ENCODE measurements at regions not wholly inside any gene's neighbourhood (a gene's known extent, or its start where the extent isn't known, plus 50 kb on each side); places are given as distances from the start of the nearest gene placed in this dataset.
A peak's percentile ranks its signal among the peaks of the same experiment; 100 is the strongest.

GRCh38 chr2:156817430-156817829, 381.3 kb downstream of the GPD2 start:
- no peak for ATAC-seq
- DNase-seq, result no peak
- intact Hi-C loops (cut with DNase I, micrococcal nuclease), result no loop called here

GRCh38 chr2:156818221-156818620, 382.0 kb downstream of the GPD2 start:
- DNase-seq (no peak), ATAC-seq (no peak)
- intact Hi-C loops (cut with DNase I, micrococcal nuclease), result no loop called here

GRCh38 chr2:156818944-156819343, 382.8 kb downstream of the GPD2 start:
- ATAC-seq, result no peak
- intact Hi-C loops (cut with DNase I, micrococcal nuclease), result no loop called here
- no peak for DNase-seq

GRCh38 chr2:156826341-156826933, 390.3 kb downstream of the GPD2 start:
- no peak for ATAC-seq
- no peak for DNase-seq
- intact Hi-C loops (cut with DNase I, micrococcal nuclease), result no loop called here

GRCh38 chr2:156834431-156834830, 398.3 kb downstream of the GPD2 start:
- no peak for DNase-seq

GRCh38 chr2:156837635-156838370, 401.6 kb downstream of the GPD2 start:
- DNase-seq, result no peak
- ATAC-seq, result no peak
- intact Hi-C loops (cut with DNase I, micrococcal nuclease), result no loop called here

More at GRCh38 chr2:156834431-156834830, 398.3 kb downstream of the GPD2 start:
- intact Hi-C loops (cut with DNase I, micrococcal nuclease), result no loop called here
- ATAC-seq, result no peak

- no peak for ATAC-seq
- intact Hi-C loops (cut with DNase I, micrococcal nuclease), result no loop called here
Observed at GRCh38 chr2:156841321-156841720, 405.1 kb downstream of the GPD2 start.

GRCh38 chr2:156845806-156846558, 409.8 kb downstream of the GPD2 start:
- DNase-seq, result no peak
- ATAC-seq, result no peak
- intact Hi-C loops (cut with DNase I, micrococcal nuclease), result no loop called here

More at GRCh38 chr2:156841321-156841720, 405.1 kb downstream of the GPD2 start:
- no peak for DNase-seq

- intact Hi-C loops (cut with DNase I, micrococcal nuclease), result no loop called here
- ATAC-seq, result no peak
Observed at GRCh38 chr2:156852210-156852609, 405.3 kb upstream of the GALNT5 start.

GRCh38 chr2:156852681-156853080, 404.8 kb upstream of the GALNT5 start:
- DNase-seq (no peak), ATAC-seq (no peak)
- intact Hi-C loops (cut with DNase I, micrococcal nuclease), result no loop called here

More at GRCh38 chr2:156852210-156852609, 405.3 kb upstream of the GALNT5 start:
- DNase-seq, result no peak

- ATAC-seq (no peak), DNase-seq (no peak)
- intact Hi-C loops (cut with DNase I, micrococcal nuclease), result no loop called here
Observed at GRCh38 chr2:156864325-156864724, 393.2 kb upstream of the GALNT5 start.

GRCh38 chr2:156864753-156865152, 392.8 kb upstream of the GALNT5 start:
- DNase-seq, result no peak
- intact Hi-C loops (cut with DNase I, micrococcal nuclease), result no loop called here
- ATAC-seq, result no peak

- ATAC-seq, result no peak
- DNase-seq, result no peak
- intact Hi-C loops (cut with DNase I, micrococcal nuclease), result no loop called here
Observed at GRCh38 chr2:156867201-156867600, 390.3 kb upstream of the GALNT5 start.

GRCh38 chr2:156874707-156875106, 382.8 kb upstream of the GALNT5 start:
- ATAC-seq (no peak), DNase-seq (no peak)
- intact Hi-C loops (cut with DNase I, micrococcal nuclease), result no loop called here

GRCh38 chr2:156883804-156884203, 373.7 kb upstream of the GALNT5 start:
- ATAC-seq (no peak), DNase-seq (no peak)
- intact Hi-C loops (cut with DNase I, micrococcal nuclease), result no loop called here

- intact Hi-C loops (cut with DNase I, micrococcal nuclease), result no loop called here
- no peak for DNase-seq
- no peak for ATAC-seq
Observed at GRCh38 chr2:156884216-156884615, 373.3 kb upstream of the GALNT5 start.

- DNase-seq (no peak), ATAC-seq (no peak)
- intact Hi-C loops (cut with DNase I, micrococcal nuclease), result no loop called here
Observed at GRCh38 chr2:156890529-156891148, 366.9 kb upstream of the GALNT5 start.

- intact Hi-C loops (cut with DNase I, micrococcal nuclease), result no loop called here
- DNase-seq (no peak), ATAC-seq (no peak)
Observed at GRCh38 chr2:156891609-156892008, 365.9 kb upstream of the GALNT5 start.

- intact Hi-C loops (cut with DNase I, micrococcal nuclease), result no loop called here
- peak; percentile 100 for ATAC-seq
- DNase-seq, result peak in 1 of 2 donors; percentile 6
Observed at GRCh38 chr2:156892467-156893281, 364.8 kb upstream of the GALNT5 start.
